GM19351 (cell line): ENCODE measurements at regions not wholly inside any gene's neighbourhood (a gene's known extent, or its start where the extent isn't known, plus 50 kb on each side); places are given as distances from the start of the nearest gene placed in this dataset.

Experiments used
- ATAC-seq: cut with Tn5 transposase; IDR thresholded peaks from one replicate; pipeline ENCODE4 v1.9.1; 2021; ENCODE audit warnings: mild to moderate bottlenecking, moderate library complexity; ENCODE audit not compliant: unreplicated experiment

GRCh38 chr7:22627136-22627535 lies 99.9 kb upstream of the IL6 start:
- no peak for ATAC-seq

- ATAC-seq = no peak
These were observed 101.7 kb upstream of the IL6 start for GRCh38 chr7:22625251-22625650.

- ATAC-seq = no peak
These were observed 102.2 kb upstream of the IL6 start for GRCh38 chr7:22624781-22625180.

DNA sequence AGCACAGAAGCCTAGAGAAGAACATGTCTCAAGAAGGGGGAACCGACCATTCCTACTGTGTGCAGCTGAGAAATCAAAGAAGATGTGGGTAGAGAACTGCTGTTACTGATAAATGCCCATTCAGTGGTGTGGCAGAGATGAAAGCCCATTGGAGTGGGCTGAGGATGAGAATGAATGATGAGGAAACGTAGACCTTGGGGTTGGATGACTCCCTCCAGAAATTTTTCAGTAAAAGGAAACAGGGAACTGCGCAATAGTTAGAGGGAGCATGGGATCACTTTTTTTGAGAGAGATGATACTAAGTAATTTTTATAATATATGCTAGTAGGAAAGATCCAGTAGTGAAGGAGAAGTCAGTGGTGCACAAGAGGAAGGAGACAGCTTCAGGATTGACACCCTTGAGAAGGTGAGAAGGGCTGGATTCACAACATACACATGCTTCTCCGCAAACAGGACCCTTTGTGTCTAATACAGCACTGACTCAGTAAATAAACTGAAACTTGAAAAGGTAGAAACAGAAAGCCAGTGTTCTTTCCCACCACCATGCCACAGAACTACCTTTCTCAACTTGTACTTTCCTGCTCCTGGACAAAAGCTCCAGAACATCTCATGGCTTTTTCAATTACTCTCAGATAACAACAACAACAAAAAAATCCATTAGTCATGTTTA lies 104.7 kb upstream of the IL6 start:
- ATAC-seq = no peak

GRCh38 chr7:22618528-22618927 lies 108.5 kb upstream of the IL6 start:
- no peak for ATAC-seq

DNA sequence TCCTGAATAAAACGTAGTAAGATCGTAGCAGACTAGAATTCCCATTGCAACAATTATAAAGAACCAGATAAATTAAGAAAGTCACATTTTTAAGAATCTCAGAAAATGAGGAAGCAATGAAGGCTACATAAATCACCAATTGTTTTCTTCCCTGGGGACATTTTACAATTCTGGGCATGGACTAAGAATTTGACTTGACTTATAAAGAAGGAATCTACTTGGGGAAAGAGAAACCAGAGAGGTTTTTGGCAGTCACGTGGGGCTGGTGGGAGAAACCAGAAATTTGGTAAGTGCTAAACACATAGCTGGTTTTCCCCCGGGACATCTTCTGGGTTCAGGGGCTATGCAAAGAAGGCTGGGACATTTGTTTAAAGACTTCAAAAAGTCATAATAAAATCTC lies 109.8 kb upstream of the IL6 start:
- no peak for ATAC-seq

- no peak for ATAC-seq
These were observed 113.5 kb upstream of the IL6 start for GRCh38 chr7:22613496-22613895.

DNA sequence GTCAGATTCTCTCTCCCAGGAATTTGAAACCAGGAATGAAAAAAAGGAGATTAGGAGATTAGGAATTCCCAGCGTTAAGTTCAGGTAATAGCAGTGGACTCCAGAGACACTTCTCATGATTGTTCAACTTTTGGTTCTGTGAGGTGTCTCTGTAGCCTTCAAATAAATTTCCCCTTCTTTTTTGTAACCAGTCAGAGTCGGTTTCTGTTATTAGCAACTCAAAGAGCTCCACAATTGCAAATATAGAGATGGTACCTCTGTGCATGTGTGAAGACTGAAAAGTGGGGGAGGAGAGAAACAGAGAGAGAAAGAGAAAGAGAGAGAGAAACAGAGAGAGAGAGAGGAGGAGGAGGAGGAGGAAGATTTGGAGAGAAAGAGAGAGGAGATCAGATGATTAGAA lies 112.8 kb upstream of the STEAP1B start:
- ATAC-seq = peak; percentile 76

DNA sequence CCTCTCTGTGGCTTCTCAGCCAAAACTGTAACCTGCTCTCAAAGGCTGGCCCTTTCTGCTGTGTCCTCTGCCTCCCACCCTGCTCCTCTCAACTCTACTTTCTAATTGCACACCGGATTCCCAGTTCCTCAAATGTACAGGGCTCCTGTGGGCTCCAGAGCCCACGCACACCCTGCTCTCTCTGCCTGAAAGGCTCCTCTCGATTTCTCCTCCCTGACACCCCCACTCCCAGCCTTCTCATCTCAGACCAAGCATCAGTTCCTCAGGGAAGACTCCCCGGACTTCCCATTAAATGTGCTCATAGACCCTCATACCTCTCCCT lies 111.7 kb upstream of the STEAP1B start:
- peak; percentile 74 for ATAC-seq

GRCh38 chr7:22610951-22611757 lies 111.2 kb upstream of the STEAP1B start:
- no peak for ATAC-seq

DNA sequence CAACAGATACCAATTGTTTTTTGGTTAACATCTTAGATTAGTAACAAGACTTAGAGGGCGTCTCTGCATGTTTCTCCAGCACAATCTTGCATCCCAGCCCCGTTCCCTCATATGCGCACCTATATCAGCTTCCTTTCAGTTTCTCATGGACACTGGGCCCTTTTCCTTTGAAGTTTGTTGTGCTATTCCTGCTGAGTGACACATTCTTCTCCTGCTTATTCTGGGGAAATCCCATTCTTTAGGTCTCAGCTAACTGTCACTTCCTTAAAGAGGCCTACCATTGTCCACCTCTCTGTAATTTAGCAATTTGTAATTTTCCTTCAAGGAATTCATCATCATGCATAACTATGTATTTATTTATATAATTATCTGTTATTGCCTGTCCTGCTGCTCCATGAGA lies 110.3 kb upstream of the STEAP1B start:
- no peak for ATAC-seq

- ATAC-seq = no peak
These were observed 107.2 kb upstream of the STEAP1B start for GRCh38 chr7:22607180-22607579.

DNA sequence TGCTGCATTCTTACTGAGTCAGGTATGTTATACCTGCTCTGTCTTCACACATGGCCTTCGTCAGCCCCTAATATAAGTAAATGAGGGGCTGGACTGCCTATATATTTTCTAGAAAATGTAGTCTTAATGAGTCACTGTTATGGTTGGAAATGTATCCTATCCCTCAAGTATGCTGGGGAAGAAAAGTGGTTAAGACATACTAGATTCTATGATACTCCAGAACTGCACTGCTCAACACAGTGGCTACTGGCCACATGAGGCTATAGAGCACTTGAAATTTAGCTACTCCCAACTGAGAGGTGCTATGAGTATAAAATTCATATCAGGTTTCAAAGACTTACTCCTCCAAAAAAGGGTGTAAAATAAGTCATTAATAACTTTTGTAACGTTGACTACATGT lies 104.3 kb upstream of the STEAP1B start:
- no peak for ATAC-seq

DNA sequence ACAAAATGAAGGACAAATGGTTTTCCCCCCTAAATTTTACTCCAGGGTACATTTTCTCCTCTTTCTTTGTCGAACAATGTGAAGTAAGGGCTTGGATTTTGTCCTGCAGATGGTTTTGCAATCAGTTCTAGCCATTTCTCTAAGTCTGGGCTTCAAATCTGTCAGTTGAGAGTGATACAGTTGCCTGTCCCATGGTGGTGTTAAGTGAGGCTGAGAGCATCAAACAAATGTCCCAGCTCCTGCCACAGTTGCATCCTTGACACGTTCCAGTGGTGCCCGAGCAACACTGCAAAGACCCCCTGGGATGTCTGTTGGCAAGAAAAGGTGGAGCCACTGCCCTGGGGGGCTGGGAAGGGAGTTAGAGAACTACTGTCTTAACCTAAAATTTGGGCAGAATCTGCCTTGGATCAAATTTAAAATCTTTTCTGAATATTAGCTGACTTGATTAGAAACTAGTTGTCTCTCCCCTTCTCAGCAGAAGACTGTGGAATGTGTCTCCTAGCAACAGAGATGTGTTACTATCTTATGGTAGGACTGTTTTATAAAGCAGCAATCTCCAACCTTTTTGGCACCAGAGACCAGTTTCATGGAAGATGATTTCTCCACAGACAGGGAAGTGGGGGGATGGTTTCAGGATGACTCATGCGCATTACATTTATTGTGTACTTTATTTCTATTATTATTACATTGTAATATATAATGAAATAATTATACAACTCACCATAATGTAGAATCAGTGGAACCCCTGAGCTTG lies 102.0 kb upstream of the STEAP1B start:
- no peak for ATAC-seq

DNA sequence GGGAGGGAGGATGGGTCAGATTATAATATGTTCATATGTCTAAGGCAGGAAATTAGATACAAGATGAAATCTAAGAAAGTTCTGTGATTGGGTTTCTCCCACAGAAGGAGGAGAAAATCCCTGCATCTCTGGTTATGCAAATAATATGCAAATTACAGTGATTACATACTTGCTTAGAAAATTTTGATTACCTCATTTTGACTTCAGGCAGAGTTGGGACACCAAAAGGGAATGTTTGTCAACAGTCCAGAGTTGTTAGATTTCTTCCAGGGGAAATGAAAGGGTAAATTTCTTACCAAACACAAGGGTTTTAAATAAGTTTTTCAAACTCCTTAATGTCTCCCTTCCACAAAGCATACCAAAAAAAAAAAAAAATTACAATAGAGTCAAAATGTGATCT lies 101.4 kb upstream of the STEAP1B start:
- ATAC-seq = no peak

DNA sequence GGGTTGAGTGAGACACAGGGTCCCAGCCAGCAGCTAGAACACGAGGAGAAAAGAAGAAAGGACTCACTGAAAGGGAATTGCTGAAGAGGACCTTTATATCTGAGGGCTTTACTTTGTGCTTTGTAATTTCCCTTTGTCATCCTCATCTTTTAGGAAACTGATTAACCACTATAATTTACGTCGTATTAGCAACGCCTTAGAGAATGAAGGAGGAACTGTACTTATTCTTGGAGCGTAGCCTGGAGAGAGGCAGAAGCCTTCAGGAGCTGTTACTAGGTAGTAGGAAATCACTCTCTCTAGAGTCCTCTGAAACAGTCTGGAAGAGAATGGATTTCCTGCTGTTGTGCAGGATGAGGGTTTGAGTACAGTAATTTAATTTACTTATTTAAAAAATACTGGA lies 101.0 kb upstream of the STEAP1B start:
- no peak for ATAC-seq

DNA sequence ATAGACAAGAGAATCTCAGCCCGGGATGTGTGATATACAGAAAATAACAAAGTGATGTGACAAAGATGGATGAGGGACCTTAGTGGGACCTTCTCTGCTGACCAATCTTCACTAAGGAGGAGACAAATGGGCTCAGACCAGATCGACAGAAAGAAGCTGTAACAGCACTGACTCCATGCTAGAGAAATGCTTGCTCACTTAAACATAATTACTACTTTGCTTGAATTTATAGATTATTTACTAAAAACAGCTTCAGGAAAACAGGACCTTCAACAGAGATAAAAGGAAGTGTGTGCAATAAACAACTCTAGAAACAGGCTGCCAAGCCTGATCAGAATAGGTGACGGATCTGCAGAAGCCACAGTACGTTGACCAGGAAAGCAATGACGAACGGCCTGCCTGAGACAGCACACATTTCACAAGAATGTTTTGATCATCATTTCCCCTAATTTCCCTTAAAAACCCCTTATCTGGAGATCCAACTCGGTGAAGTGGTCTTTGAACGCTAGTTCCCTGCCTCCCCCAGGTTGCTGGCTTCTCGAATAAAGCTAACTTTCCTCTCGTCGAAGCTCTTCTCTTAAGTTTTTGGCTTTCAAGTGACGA lies 98.4 kb upstream of the STEAP1B start:
- no peak for ATAC-seq

DNA sequence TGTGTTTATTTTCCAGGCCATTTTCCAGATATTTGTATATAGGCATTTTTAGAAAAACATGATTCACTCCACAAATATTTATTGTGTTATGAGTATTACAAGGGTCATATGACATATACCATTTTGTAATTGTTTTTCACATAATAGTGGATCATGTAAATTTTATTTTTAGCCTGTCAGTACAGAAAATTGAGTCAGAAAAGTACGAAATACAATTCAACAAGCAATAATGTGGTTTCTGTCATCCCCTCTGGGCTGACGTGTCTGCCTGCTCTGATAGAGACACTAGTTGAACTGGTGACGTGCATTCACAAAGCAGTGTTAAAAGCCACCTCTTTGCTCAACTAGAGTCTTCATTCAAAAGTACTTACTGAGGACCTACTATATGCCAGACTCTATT lies 97.9 kb upstream of the STEAP1B start:
- no peak for ATAC-seq

DNA sequence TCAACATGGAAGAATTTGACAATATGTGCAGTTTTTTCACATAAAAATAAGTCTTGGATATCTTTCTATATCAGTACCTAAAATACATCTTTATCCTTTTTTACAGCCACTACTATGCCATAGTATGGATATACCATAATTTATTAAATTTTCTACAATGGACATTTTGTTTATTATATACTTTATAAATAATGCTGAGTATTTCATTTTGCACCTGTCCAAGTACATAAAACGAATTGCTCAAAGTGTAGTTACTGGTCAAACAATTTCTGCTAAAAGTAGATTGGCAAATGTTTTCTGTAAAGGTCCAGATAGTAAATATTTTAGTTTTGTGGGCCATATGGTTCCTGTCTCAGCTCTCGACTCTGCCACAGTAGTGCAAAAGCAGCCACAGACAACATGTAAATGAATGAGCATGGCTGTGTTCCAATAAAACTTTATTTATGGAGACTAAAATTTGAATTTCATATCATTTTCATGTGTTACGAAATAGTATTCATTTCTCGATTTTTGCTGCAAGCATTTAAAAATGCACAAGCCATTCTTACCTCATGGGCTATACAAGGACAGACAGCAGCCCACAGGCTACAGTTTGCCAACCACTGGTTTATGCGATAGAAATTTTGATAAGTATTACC lies 96.9 kb upstream of the STEAP1B start:
- ATAC-seq = no peak

GRCh38 chr7:22594020-22594419 lies 94.0 kb upstream of the STEAP1B start:
- no peak for ATAC-seq

DNA sequence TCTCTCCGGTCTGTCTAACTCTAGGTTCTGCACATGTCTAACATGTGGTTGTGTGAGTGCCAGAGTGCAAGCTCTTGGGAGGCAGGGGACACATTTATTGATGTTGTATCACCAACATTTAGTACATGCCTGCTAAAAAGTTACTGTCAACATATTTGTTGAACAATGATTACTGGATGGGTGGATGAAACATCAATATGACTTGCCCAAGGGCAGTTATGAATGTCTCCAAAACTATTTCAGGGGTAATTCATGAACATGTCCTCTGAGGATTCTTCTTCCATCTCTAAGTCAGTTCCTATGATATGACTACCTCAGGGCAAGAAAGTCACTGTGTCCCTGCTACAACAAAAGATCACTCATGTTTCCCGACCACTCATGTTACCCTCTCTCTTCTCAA lies 91.3 kb upstream of the STEAP1B start:
- ATAC-seq = no peak
